ENCODE measurements at regions not wholly inside any gene's neighbourhood (a gene's known extent, or its start where the extent isn't known, plus 50 kb on each side); places are given as distances from the start of the nearest gene placed in this dataset.

DNA sequence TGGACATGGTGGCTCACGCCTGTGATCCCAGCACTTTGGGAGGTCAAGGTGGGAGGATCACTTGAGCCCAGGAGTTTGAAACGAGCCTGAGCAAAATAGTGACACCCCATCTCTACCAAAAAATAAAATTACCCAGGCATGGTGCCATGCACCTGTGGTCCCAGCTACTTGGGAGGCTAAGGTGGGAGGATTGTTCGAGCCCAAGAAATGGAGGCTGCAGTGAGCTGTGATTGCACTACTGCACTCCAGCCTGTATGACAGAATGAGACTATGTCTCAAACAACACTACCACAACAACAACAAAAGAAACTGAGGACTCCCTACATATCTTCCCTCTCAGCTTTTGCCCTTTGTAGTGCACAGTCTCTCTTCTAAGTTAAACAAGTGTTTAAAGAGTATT, 53.3 kb upstream of the UPP2 start:
- CTCF ChIA-PET, result interaction anchor here (1.8 kb wide), 1 partner anchor 697 kb away, joined by 5 read pairs; no protein-coding TSS in a partner anchor
- POLR2A ChIA-PET, result no interaction called here

DNA sequence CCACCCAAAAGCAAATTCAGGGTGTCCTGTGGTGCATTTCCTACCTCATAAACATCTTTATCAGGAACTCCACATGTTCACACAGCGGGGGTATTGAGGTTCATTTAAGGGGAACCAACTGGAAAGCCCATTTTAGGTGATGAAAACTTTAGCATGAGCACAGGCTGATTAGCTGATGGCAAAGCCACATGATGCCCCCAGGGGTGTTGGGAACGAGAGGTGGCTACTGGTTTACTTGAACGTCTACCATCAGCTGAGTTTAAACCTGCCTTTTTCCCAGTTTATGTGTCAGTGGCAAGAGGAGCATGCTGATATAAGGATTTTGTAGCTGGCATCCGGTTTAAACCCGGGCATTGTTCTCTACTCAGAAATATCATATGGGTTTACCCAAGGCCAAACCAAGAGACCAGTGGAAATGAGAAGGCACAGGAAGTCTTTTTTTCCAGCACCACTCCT, 54.5 kb upstream of the UPP2 start:
- no peak overlapping the region for H3K27ac ChIP-seq
- WGBS (ENCODE audit: missing lambda C conversion rate), result 67% methylated on average over 5 of the region's 5 CpGs
- POLR2A ChIA-PET, result no interaction called here
- FAIRE-seq (no peak), DNase-seq (ENCODE audit: low read depth in 1 of 2, low spot score in 1 of 2) (no peak), ATAC-seq (no peak)
- TF ChIP-seq KDM5A (IDR thresholded peaks at IDR 0.05), result no peak
- TF ChIP-seq ZFP36 (IDR thresholded peaks at IDR 0.05; ENCODE audit: borderline replicate concordance, partially characterized antibody), result no peak
- TF ChIP-seq, protein P1, sequence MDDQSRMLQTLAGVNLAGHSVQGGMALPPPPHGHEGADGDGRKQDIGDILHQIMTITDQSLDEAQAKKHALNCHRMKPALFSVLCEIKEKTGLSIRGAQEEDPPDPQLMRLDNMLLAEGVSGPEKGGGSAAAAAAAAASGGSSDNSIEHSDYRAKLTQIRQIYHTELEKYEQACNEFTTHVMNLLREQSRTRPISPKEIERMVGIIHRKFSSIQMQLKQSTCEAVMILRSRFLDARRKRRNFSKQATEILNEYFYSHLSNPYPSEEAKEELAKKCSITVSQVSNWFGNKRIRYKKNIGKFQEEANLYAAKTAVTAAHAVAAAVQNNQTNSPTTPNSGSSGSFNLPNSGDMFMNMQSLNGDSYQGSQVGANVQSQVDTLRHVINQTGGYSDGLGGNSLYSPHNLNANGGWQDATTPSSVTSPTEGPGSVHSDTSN (IDR thresholded peaks at IDR 0.05), result no peak
- no peak for TF ChIP-seq GATA3 (IDR thresholded peaks at IDR 0.05; ENCODE audit: borderline replicate concordance)
- no peak for TF ChIP-seq FOXS1 (CRISPR knock-in tag; IDR thresholded peaks at IDR 0.05)
- TF ChIP-seq MAZ (IDR thresholded peaks at IDR 0.05; ENCODE audit: borderline replicate concordance, low read depth, low read length), result no peak
- TF ChIP-seq FOSL2 (IDR thresholded peaks at IDR 0.05), result no peak
- TF ChIP-seq FOSL2 (CRISPR knock-in tag; IDR thresholded peaks at IDR 0.05), result no peak
- TF ChIP-seq, protein P2, sequence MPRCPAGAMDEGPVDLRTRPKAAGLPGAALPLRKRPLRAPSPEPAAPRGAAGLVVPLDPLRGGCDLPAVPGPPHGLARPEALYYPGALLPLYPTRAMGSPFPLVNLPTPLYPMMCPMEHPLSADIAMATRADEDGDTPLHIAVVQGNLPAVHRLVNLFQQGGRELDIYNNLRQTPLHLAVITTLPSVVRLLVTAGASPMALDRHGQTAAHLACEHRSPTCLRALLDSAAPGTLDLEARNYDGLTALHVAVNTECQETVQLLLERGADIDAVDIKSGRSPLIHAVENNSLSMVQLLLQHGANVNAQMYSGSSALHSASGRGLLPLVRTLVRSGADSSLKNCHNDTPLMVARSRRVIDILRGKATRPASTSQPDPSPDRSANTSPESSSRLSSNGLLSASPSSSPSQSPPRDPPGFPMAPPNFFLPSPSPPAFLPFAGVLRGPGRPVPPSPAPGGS (IDR thresholded peaks at IDR 0.05), result no peak
- no peak for TF ChIP-seq NR3C1 (IDR thresholded peaks at IDR 0.05)
- no peak for TF ChIP-seq JUN (IDR thresholded peaks at IDR 0.05)
- TF ChIP-seq RNF2 (IDR thresholded peaks at IDR 0.05; ENCODE audit: borderline replicate concordance, low read depth), result no peak
- no peak for TF ChIP-seq ESRRA (IDR thresholded peaks at IDR 0.05; ENCODE audit: borderline replicate concordance, low read length)
- TF ChIP-seq HEYL (CRISPR knock-in tag; IDR thresholded peaks at IDR 0.05), result no peak
- no peak for TF ChIP-seq EHMT2 (IDR thresholded peaks at IDR 0.05; ENCODE audit: low read depth)
- H3K4me1 ChIP-seq, result no peaks in the 10 kb centered on the region
- no peak overlapping the region for H3K4me2 ChIP-seq
- CTCF ChIA-PET, result interaction anchor here (1.1 to 2.9 kb wide), 3 partner anchors 11 to 23 kb away, joined by 3 to 15 read pairs (median 9); no protein-coding TSS in a partner anchor
- no peak overlapping the region for H3K4me3 ChIP-seq
- no peaks in the 10 kb centered on the region for H3K9me3 ChIP-seq

More for the DNA sequence above, 53.3 kb upstream of the UPP2 start:
- Histone ChIP-seq H3K4me3 (no peak overlapping the region), H3K4me1 (no peaks in the 10 kb centered on the region), H3K27ac (no peak overlapping the region), H3K9me3 (no peaks in the 10 kb centered on the region), H3K4me2 (no peak overlapping the region)
- ATAC-seq, result no peak
- no peak for DNase-seq (ENCODE audit: low read depth in 1 of 2, low spot score in 1 of 2)
- 51% methylated on average over 3 of the region's 3 CpGs for WGBS (ENCODE audit: missing lambda C conversion rate)
- no peak for FAIRE-seq
- TF ChIP-seq EP300 (IDR thresholded peaks at IDR 0.05) (no peak), CBX2 (IDR thresholded peaks at IDR 0.05; ENCODE audit: borderline replicate concordance, low read depth) (no peak), KDM1A (IDR thresholded peaks at IDR 0.05; ENCODE audit: low read depth) (no peak), HEYL (CRISPR knock-in tag; IDR thresholded peaks at IDR 0.05) (no peak), SREBF2 (IDR thresholded peaks at IDR 0.05) (no peak), EHF (CRISPR knock-in tag; IDR thresholded peaks at IDR 0.05) (no peak), CEBPB (IDR thresholded peaks at IDR 0.05) (no peak), PHF8 (IDR thresholded peaks at IDR 0.05; ENCODE audit: borderline replicate concordance, low read depth) (no peak), MAX (IDR thresholded peaks at IDR 0.05) (no peak), HOXB5 (CRISPR knock-in tag; IDR thresholded peaks at IDR 0.05) (no peak), MAZ (IDR thresholded peaks at IDR 0.05; ENCODE audit: borderline replicate concordance, low read depth, low read length) (no peak), FOXS1 (CRISPR knock-in tag; IDR thresholded peaks at IDR 0.05) (no peak), ZNF302 (CRISPR knock-in tag; IDR thresholded peaks at IDR 0.05) (no peak)
- TF ChIP-seq, protein P3, sequence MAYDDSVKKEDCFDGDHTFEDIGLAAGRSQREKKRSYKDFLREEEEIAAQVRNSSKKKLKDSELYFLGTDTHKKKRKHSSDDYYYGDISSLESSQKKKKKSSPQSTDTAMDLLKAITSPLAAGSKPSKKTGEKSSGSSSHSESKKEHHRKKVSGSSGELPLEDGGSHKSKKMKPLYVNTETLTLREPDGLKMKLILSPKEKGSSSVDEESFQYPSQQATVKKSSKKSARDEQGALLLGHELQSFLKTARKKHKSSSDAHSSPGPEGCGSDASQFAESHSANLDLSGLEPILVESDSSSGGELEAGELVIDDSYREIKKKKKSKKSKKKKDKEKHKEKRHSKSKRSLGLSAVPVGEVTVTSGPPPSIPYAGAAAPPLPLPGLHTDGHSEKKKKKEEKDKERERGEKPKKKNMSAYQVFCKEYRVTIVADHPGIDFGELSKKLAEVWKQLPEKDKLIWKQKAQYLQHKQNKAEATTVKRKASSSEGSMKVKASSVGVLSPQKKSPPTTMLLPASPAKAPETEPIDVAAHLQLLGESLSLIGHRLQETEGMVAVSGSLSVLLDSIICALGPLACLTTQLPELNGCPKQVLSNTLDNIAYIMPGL (CRISPR knock-in tag; IDR thresholded peaks at IDR 0.05; ENCODE audit: borderline replicate concordance), result no peak
- TF ChIP-seq, protein P4, sequence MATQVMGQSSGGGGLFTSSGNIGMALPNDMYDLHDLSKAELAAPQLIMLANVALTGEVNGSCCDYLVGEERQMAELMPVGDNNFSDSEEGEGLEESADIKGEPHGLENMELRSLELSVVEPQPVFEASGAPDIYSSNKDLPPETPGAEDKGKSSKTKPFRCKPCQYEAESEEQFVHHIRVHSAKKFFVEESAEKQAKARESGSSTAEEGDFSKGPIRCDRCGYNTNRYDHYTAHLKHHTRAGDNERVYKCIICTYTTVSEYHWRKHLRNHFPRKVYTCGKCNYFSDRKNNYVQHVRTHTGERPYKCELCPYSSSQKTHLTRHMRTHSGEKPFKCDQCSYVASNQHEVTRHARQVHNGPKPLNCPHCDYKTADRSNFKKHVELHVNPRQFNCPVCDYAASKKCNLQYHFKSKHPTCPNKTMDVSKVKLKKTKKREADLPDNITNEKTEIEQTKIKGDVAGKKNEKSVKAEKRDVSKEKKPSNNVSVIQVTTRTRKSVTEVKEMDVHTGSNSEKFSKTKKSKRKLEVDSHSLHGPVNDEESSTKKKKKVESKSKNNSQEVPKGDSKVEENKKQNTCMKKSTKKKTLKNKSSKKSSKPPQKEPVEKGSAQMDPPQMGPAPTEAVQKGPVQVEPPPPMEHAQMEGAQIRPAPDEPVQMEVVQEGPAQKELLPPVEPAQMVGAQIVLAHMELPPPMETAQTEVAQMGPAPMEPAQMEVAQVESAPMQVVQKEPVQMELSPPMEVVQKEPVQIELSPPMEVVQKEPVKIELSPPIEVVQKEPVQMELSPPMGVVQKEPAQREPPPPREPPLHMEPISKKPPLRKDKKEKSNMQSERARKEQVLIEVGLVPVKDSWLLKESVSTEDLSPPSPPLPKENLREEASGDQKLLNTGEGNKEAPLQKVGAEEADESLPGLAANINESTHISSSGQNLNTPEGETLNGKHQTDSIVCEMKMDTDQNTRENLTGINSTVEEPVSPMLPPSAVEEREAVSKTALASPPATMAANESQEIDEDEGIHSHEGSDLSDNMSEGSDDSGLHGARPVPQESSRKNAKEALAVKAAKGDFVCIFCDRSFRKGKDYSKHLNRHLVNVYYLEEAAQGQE (IDR thresholded peaks at IDR 0.05), result no peak
- TF ChIP-seq, protein P5, sequence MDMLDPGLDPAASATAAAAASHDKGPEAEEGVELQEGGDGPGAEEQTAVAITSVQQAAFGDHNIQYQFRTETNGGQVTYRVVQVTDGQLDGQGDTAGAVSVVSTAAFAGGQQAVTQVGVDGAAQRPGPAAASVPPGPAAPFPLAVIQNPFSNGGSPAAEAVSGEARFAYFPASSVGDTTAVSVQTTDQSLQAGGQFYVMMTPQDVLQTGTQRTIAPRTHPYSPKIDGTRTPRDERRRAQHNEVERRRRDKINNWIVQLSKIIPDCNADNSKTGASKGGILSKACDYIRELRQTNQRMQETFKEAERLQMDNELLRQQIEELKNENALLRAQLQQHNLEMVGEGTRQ (IDR thresholded peaks at IDR 0.05), result no peak
- TF ChIP-seq, protein P2 (IDR thresholded peaks at IDR 0.05), result no peak
